SIG-M5 treated with dmso at 0.1 percent for 504 hours (cell line): ENCODE measurements at regions not wholly inside any gene's neighbourhood (a gene's known extent, or its start where the extent isn't known, plus 50 kb on each side); places are given as distances from the start of the nearest gene placed in this dataset.
"Not testable (repeated sequence)": the region's sequence is repeated elsewhere in the genome, so short reads cannot be mapped to it uniquely, and the experiment has no call there.

Experiments
- DNase-seq: peaks from one replicate; lab custom pipeline; 2025; ENCODE audit not compliant: unreplicated experiment; lab: John Stamatoyannopoulos, UW

- DNase-seq: not testable (repeated sequence)
Measured at GRCh38 chr9:72433616-72434267, 68.7 kb upstream of the ZFAND5 start.

- DNase-seq: no peak
Measured at GRCh38 chr9:72431036-72431435, 66.0 kb upstream of the ZFAND5 start.

- DNase-seq: no peak
Measured at GRCh38 chr9:72428329-72428728, 63.3 kb upstream of the ZFAND5 start.

- no peak for DNase-seq
Measured at GRCh38 chr9:72427801-72428200, 62.8 kb upstream of the ZFAND5 start.

- peak; percentile 73 for DNase-seq
Measured at GRCh38 chr9:72424131-72424530, 59.1 kb upstream of the ZFAND5 start.

- DNase-seq: no peak
Measured at GRCh38 chr9:72422214-72422613, 57.2 kb upstream of the ZFAND5 start.

GRCh38 chr9:72420783-72421182, 55.8 kb upstream of the ZFAND5 start:
- no peak for DNase-seq

- no peak for DNase-seq
Measured at GRCh38 chr9:72415948-72416347, 50.9 kb upstream of the ZFAND5 start.

- DNase-seq: no peak
Measured at GRCh38 chr9:72415163-72415562, 50.2 kb upstream of the ZFAND5 start.
